BE2C (cell line): ENCODE measurements at regions not wholly inside any gene's neighbourhood (a gene's known extent, or its start where the extent isn't known, plus 50 kb on each side); places are given as distances from the start of the nearest gene placed in this dataset.

Experiments
- DNase-seq: peaks from one replicate; pipeline ENCODE4 v3.0.0-alpha.2; 2020
- H3K27me3 ChIP-seq: fragments of 250-450 bp; sonication (Bioruptor Pico); 2 replicates; pipeline ENCODE4 v1.5.1; 2020; ENCODE audit warnings: mild to moderate bottlenecking
- H3K36me3 ChIP-seq: fragments of 250-450 bp; sonication (Bioruptor Pico); 2 replicates; pipeline ENCODE4 v1.5.1; 2020; ENCODE audit warnings: mild to moderate bottlenecking
- H3K4me1 ChIP-seq: fragments of 250-450 bp; sonication (Bioruptor Pico); 2 replicates; pipeline ENCODE4 v1.5.1; 2020
- H3K4me3 ChIP-seq: 2 replicates; pipeline ENCODE4 v1.5.1; 2011; ENCODE audit warnings: low read depth, low read length
- H3K9me3 ChIP-seq: fragments of 250-450 bp; sonication (Bioruptor Pico); 2 replicates; pipeline ENCODE4 v1.5.1; 2020
- CTCF ChIP-seq: IDR thresholded peaks from 2 replicates; pipeline ENCODE4 v1.5.1; 2012; ENCODE audit warnings: mild to moderate bottlenecking, low read depth, low read length

GRCh38 chr18:70523792-70524182 is 234.9 kb downstream of the SOCS6 start:
- H3K27me3 ChIP-seq, result no peaks in the 10 kb centered on the region
- H3K9me3 ChIP-seq, result no peaks in the 10 kb centered on the region
- no peak for DNase-seq
- no peak overlapping the region for H3K4me3 ChIP-seq
- peaks cover 5% of the 10 kb centered on the region for H3K36me3 ChIP-seq
- no peak for TF ChIP-seq CTCF
- H3K4me1 ChIP-seq, result no peaks in the 10 kb centered on the region

- no peak for TF ChIP-seq CTCF
- no peaks in the 10 kb centered on the region for H3K27me3 ChIP-seq
- H3K9me3 ChIP-seq, result no peaks in the 10 kb centered on the region
- no peaks in the 10 kb centered on the region for H3K4me1 ChIP-seq
- H3K36me3 ChIP-seq, result peaks cover 5% of the 10 kb centered on the region
- no peak for DNase-seq
- H3K4me3 ChIP-seq, result no peak overlapping the region
Measured at GRCh38 chr18:70523035-70523791, 234.4 kb downstream of the SOCS6 start.

- Histone ChIP-seq H3K9me3 (no peaks in the 10 kb centered on the region), H3K4me3 (no peak overlapping the region), H3K27me3 (no peaks in the 10 kb centered on the region), H3K36me3 (peaks cover 5% of the 10 kb centered on the region), H3K4me1 (no peaks in the 10 kb centered on the region)
- no peak for TF ChIP-seq CTCF
- DNase-seq, result no peak
Measured at GRCh38 chr18:70522183-70522680, 233.4 kb downstream of the SOCS6 start.

GRCh38 chr18:70520867-70521266 is 232.0 kb downstream of the SOCS6 start:
- DNase-seq, result no peak
- TF ChIP-seq CTCF, result no peak
- H3K4me3 ChIP-seq, result no peak overlapping the region
- no peaks in the 10 kb centered on the region for H3K27me3 ChIP-seq
- no peaks in the 10 kb centered on the region; the same call in 1 of the 2 replicates for H3K36me3 ChIP-seq
- no peaks in the 10 kb centered on the region for H3K9me3 ChIP-seq
- H3K4me1 ChIP-seq, result no peaks in the 10 kb centered on the region

GRCh38 chr18:70513502-70514171 is 224.8 kb downstream of the SOCS6 start:
- H3K36me3 ChIP-seq, result peaks cover 6% of the 10 kb centered on the region
- no peaks in the 10 kb centered on the region for H3K4me1 ChIP-seq
- no peak overlapping the region for H3K4me3 ChIP-seq
- no peak for DNase-seq
- TF ChIP-seq CTCF, result no peak
- no peaks in the 10 kb centered on the region for H3K27me3 ChIP-seq
- H3K9me3 ChIP-seq, result no peaks in the 10 kb centered on the region

- no peak for TF ChIP-seq CTCF
Measured at GRCh38 chr18:70507970-70508369, 219.1 kb downstream of the SOCS6 start.

More at GRCh38 chr18:70507970-70508369, 219.1 kb downstream of the SOCS6 start:
- Histone ChIP-seq H3K36me3 (peaks cover 12% of the 10 kb centered on the region), H3K27me3 (no peaks in the 10 kb centered on the region), H3K9me3 (no peaks in the 10 kb centered on the region), H3K4me1 (no peaks in the 10 kb centered on the region), H3K4me3 (no peak overlapping the region)
- DNase-seq, result no peak
